ENCODE measurements at regions not wholly inside any gene's neighbourhood (a gene's known extent, or its start where the extent isn't known, plus 50 kb on each side); places are given as distances from the start of the nearest gene placed in this dataset.
"Not testable (repeated sequence)": the region's sequence is repeated elsewhere in the genome, so short reads cannot be mapped to it uniquely, and the experiment has no call there.

DNA sequence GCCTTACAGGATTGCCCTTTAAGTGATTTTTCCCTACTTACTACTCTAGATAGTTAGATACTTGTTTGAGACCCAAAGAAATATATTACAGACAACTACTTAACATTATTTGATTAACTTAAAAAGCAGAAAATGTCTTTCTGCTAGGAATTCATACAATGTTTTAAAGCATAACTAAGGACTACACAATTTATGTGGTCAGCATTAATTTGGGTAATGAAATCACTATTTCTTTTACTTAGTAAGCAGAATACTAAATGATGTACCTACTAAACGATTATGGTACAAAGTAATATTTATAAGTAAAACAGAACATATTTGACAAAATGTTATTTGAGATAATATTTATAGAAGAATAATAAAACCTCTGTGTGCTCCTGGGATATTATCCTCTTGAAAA lies 371.9 kb upstream of the ARRDC3 start:
- no peak for DNase-seq

DNA sequence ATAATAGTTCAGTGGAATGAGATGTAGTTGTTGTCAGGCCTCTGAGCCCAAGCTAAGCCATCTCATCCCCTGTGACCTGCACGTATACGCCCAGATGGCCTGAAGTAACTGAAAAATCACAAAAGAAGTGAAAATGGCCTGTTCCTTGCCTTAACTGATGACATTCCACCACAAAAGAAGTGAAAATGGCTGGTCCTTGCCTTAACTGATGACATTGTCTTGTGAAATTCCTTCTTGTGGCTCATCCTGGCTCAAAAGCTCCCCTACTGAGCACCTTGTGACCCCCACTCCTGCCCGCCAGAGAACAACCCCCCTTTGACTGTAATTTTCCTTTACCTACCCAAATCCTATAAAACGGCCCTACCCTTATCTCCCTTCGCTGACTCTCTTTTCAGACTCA lies 361.4 kb upstream of the ARRDC3 start:
- DNase-seq = not testable (repeated sequence)

DNA sequence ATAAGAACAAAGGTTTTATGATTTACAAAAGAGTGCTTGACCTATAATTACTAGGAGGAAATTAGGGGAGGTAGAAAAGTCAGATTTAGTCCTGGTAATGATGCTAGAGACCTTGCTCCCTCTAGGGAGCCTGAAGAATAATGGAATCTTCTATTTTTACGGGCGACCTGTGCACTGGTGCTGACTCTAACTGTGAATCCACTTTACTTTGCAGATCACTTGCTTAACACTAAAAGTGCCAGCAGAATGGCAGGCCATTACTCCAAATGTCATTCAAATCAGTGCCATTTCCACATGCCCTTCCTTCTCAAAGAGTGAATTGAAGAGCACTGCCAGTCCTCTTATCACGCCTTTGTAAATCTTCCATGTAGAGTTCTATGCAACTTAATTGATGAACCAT lies 359.4 kb upstream of the ARRDC3 start:
- no peak for DNase-seq

DNA sequence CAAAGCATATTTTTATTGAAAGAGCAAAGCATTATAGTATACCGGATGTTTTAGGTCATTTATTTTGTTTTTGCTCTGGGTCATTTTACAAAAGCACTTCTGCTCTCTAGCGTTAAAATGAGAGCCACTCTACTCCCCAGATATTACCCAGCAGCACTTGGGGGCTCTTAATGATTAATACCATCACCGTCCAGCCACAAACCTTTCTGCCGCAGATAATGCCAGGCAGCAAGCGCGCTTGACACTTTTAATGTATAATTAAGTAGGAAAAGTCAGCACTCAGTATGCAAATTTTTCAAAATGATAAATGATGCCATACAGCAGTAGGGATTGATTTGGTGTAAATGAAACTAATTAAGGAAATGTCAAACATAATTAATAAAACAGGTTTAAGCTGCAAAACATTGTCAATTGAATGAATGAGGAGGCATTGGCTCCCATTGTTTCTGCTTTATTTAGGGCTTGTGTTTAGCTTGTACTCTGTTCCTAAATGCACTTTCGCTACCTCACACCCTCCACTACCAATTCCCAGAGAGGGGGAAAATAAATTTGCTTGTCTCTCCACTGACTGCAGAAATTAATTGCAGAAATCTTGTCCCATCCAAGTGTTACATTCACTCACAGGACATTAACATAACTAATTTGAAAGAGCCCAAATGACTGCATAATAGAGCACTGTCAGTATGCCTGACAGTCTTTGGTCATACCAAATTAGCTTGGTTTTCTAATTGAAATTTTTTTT lies 358.8 kb upstream of the ARRDC3 start:
- DNase-seq = no peak

DNA sequence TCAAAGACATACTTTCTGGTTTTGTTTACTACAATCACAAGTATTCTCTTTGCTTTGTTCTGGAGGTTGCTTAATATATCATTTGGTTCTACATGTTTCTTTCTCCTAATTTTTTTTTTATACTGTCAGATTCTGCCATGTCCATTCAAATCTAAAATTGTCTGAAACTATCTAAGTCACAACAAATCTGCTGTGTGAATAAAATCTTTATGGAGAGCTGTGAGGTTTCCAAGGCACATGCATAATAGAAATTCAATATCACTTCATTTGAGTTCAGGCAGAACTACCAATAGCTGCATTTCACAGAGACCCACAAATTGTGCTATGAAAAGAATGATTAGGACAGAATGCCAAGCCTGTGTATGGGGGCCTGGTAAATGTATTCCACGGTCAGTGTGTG lies 346.9 kb upstream of the ARRDC3 start:
- peak; percentile 20 for DNase-seq

DNA sequence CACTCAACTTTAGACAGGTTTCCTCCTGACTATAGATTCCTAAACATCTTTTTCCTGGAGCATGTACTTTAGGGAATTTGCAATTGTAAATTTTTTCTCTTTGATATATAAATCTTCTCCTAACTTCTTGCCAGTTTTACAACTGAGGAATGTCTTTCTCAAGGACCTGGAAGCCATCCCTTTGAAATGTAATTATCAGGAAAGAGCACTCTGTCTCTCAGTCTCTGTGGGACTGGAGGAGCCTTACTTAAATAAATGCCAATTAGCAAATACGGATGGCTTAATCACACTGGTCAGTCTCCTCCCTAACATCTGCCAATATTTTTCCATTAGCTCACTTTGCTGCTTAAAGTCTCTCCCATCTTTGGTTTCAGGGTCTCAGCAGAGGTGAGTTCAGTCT lies 344.3 kb upstream of the ARRDC3 start:
- DNase-seq = peak; percentile 43

DNA sequence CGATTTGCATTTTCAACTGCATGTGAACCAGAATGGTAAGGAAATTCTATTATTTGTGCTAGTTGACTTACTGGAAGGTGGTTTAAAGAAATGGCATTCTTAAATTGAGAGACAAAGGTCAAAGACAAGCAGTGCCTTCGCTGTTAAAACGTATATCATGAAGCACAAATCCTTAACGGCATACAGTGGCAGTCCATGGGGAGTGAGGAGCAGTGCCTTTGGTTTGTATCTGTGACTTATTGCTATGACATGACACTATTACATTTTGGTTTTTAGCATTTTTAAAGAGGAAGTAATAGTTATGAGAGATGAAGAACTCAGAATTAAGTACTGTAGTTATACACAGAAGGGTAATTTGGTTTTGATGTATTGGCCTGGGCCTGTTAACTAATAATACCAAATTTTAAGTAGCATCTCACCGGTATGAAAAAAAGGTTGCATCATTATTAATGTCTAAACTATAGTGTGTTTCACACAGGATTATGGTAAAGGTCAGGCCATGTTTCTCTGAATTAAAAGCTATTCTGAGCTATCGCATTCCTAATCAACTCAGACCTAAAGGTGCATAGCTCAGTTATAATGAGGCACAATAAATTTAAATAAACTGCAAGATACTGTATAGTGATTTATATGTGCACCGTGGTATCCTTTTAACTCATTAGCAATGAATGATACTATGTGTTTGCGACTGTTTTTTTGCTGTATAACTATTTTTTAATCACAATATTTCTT lies 339.8 kb upstream of the ARRDC3 start:
- no peak for DNase-seq

DNA sequence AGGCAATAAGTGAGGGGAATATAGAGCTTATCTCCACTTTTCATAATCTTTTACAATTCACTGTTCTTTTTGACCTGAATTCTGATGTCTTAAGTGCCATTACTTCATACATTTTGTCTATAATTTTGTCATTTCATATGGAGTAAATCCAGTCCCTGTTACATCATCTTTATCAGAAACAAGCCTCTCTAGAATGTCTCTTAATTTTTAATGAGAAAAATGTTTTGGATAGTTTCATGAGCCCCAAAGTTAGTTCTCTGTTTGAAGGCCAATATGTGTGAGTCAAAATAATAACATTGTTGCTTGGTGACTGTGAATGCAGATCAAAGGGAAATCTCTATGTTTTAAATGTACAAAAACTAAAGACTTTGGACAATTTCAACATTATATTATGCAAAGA lies 329.6 kb upstream of the ARRDC3 start:
- no peak for DNase-seq

DNA sequence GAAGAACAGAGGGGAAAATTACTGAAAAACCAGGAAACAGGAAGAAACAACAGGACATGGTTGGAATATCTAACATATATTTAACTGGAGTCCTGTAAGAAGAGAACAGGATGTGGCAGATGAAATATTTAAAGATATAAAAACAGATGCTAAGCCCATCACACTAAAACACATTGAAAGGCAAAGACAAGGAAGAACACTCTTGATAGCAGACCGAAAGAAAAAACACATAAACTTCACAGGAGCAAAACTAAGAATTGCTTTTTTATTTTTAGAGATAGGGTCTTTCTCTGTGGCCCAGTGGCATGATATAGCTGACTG lies 324.4 kb upstream of the ARRDC3 start:
- no peak for DNase-seq

DNA sequence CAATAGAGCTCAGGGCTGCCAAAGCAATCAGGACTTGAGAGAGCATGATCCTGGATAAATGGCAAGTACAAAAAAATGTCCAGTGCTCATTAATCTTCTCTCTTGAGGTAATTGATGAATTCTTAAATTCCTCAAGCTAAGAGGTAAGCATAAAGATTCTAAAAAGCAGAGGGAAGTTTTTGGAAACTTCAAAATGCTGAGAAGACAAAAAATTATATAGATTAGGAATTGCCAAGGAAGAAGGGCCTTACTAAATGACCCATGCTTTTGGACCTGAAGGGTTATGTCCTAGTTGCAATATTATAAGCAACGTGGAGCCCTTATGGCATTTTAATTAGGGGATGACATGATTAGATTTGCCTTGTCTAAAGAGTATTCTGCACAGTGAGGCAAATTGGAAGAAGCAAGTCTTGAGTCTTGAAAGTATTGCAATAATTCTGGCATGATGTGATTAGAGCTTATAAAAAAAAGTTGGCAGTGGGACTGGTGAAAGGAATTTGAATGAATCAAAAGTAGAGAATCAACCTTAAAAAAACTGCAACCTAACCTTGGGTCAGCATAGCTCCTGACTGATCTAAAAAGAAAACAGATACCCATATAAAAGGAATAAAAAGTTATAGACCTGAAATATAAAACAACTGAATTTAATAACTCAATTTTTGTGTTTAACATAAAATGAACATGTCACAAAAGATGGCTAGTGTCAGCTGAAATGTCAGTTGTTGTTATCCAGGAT lies 323.8 kb upstream of the ARRDC3 start:
- no peak for DNase-seq

DNA sequence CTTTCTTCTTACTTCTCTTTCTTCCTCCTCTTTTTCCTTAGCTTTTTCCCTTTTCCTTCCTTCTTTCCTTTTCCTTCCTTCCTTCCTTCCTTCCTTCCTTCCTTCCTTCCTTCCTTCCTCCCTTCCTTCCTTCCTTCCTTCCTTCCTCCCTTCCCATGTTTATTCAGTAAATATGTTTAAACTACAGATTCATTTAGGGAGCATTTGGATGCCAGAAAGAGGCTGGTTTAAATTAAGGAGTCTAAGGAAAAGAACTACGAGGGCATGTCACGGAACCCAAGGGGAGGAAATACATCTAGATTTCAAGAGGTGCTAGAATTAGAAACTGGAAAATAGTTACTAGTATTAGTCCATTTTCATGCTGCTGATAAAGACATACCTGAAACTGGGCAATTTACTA lies 320.0 kb upstream of the ARRDC3 start:
- no peak for DNase-seq

DNA sequence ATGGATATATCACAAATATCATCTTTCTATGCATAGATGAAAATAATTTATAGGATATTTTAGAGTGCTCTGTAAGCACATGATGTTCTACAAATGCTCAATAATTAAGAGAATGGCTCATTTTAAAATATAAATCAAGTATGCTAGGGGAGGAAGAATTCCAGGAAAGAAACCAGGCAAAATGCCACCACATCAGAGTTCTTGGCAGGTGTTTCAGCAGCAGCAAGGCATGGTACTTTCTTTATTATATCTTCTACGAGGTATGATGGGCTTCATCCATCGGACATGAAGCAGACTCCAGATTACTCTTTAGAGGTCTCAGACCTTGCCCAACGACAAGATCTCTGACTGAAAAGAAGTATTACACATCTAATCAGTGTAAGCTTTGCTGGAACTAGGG lies 316.3 kb upstream of the ARRDC3 start:
- DNase-seq = no peak

DNA sequence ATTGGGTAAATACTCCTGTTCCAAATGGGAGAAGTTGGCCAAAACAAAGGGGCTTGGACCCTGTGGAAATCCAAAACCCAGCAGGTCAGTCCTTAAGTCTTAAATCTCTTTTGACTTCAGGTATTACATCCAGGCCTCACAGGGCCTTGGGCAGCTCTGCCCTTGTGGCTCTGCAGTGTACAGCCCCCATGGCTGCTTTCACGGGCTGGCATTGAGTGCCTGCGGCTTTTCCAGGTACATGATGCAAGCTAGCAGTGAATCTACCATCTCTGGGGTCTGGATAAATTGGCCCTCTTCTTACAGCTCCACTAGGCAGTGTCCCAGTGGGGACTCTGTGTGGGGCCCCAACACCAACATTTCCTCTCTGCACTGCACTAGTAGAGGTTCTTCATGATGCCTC lies 308.5 kb upstream of the ARRDC3 start:
- no peak for DNase-seq

DNA sequence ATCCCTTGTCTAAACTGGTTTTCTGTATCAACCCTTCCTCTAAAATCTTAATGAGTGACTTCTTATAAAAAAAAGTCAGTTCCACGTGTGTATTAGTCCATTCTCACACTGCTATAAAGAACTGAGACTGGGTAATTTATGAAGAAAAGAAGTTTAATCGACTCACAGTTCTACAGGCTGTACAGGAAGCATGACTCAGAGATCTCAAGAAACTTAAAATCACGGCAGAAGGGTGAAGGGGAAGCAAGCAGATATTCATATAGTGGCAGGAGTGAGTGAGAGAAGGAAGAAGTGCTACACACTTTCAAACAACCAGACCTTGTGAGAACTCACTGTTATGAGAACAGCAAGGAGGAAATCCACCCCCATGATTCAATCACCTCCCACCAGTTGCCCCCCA lies 307.8 kb upstream of the ARRDC3 start:
- no peak for DNase-seq

DNA sequence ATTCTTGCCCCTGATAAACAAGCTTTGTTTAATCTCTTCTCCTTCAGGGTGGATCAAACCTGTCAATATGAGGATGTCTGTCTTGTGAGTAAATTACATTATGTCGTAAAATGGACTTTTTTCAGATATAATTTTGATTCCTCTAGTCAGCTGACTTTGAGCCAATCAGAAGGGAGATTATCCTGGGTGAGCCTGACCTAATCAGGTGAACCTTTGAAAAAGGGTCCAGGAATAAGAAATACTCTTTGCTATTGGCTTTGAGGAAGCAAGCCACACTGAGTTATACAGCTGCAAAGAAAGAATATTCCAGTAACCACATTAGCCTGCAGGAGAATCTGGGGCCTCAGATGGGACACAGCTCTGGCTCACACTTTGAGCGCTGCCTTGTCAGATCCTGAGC lies 304.3 kb upstream of the ARRDC3 start:
- no peak for DNase-seq

DNA sequence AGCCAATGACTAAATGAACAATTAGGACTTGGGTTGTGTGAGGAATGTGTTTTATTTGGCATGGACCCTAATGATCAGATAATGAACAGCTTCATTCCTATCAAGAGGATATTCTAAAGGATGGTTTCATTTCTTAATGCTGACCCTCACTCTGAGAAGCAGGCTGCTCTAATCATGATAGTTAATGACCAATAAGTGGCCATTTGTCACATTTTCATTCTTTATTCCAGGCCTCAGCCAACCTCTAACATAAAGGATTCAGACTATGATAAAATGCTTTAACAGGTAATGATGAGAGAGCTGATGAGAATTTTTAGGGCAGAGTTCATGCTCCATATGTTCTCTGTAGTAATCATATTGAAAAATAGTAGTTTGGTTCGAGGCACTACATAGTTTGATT lies 301.5 kb upstream of the ARRDC3 start:
- DNase-seq = no peak

DNA sequence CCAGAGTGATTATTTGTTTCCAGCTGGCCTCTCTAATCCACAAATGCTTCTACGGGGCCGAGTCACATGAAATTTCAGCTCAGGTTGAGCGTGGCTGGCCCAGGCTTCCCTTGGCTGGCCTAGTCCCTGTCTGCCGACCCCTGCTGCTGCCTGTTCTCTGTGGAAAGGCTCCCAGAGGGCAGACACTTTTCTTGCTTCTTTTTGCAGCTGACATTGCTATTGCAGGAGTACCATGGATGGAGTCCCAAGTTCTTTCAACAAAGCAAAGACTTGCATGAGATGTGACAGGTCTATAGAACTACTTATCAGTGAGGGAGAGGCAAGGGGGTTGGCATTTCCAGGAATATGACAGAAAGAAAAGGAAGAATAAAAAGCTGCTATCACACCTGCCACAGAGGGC lies 287.4 kb upstream of the ARRDC3 start:
- DNase-seq = no peak

DNA sequence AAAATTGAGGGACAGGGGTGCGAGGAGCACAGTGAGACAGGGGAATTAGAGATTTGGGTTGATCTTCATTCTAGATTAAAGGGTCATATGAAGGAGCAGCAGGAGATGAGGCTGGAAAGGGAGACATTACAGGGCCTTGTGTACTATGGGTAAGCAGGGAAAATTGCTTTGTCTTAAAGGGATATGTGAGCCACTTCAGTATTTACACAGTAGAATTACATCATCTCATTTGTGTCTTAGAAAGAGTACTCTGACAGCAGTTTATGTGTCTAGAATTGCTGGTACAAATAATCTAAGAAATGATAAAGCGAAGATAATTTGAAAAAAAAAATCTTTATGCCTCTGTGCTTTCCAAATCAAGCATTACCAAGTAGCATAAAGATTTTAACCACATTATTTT lies 287.0 kb upstream of the ARRDC3 start:
- no peak for DNase-seq

DNA sequence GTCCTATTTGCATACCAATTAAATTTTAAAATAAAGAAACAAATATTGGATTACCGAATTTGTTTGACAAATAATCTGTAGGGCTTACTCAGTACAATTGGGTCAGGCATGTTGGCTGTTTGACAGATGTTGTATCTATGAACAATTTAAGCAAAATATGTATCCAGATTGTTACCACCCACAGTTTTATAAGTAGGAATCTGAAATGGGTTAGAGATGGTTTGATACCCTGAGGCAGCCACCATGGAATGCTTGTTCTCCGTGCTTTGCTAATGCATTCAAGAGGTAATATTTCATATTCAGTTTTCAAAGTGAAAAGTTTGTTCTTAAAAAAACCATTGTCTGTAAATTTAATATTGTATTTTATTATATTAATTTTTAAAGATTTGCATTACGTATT lies 285.1 kb upstream of the ARRDC3 start:
- no peak for DNase-seq

DNA sequence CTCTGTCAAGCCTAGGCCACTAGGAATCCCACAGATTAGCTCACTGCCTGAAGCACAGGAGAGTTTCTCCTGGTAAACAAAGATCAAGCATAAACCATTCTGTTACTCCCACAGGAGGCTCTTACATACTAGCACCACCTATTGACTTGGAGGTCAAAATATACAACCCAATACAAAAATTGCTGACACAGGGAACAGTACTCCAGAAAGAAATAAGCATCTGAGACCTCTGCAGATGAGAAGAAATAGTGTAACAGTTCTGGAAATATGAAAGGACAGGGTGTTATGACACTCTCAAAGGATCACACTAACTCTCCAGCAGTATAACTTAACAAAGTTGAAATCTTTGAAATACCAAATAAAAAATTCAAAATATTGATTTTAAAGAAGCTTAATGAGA lies 269.6 kb upstream of the ARRDC3 start:
- DNase-seq = no peak

DNA sequence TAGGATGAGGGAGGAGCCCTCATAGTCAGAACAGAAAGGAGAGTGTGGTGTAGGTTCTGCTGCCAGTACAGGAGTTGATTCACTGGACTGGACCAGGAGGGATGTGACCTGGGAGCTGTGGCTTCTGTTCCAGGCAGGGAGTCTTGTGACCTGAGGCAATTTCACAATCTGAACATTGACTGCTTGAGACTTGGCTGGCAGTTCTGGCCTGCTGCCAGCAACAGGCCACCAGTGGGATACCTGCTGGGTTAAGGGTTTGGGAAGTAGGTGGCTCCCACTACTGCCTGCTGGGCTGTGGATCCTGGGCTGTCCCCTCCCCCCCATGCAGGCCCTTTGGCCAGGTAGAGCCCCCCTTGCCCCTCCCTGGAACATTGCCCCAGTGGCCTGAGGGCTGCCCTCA lies 268.6 kb upstream of the ARRDC3 start:
- no peak for DNase-seq

DNA sequence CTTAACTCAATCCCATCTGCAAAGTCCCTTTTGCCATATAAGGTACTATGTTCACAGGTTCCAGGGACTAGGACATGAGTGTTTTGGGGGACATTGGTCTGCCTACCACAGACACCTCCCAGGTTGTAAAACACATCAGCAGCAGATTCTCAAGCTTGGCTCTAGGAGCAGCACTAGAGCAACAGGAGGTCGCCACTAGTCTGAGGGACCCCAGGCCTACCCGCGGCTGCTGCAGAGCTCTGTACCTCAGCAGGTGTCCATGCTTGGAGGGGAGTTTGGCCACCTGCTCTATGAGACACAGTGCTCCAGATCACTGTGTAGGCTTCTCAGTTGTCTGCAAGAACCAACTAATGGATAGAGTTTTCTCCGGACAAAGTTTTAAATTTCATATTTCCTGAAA lies 262.2 kb upstream of the ARRDC3 start:
- DNase-seq = no peak

DNA sequence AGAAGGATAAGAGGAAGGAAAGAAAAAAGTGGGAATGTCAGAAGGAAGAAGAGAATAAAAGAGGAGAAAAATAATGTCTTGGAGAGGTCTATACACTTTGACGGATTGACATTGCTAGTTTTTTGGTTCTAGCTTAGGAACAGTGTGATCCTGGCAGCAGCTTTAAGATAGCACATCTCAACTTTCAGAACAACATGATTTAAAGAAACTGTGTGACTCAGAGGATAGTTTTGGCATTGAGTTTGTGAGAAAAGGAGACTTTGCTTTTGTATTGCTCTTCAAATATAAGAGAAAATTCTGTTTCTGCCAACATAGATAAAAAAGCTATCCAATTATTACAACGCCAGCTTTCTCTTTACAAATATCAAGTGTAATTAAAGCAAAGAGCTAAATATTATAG lies 260.7 kb upstream of the ARRDC3 start:
- no peak for DNase-seq

DNA sequence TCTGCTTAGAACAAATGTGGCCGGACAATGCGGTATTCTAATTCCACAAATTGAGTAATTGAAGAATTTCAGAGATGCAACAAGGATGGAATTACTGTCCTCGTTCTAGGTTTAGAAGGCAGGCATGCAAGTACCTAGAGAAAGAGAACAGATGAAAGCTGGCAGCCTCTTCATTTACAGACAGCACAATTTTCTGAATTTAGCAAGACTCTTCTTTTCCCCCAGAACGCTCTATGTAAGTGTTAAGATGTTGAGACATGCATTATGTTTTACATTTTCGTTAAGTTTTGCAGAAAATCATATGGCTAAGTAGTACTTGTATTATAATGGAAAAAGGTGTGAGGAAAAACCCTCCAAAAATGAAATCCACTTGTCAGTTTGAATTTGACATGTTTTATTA lies 259.5 kb upstream of the ARRDC3 start:
- no peak for DNase-seq
